D721Med (cell line): ENCODE measurements at regions not wholly inside any gene's neighbourhood (a gene's known extent, or its start where the extent isn't known, plus 50 kb on each side); places are given as distances from the start of the nearest gene placed in this dataset.
A peak's percentile ranks its signal among the peaks of the same experiment; 100 is the strongest.

Experiments
- DNase-seq: peaks from one replicate; pipeline ENCODE4 v3.0.0; 2011; ENCODE audit warnings: low spot score; ENCODE audit not compliant: insufficient read length
- FAIRE-seq: peaks from 2 replicates; lab custom pipeline; 2011; peaks lifted over from hg19 to GRCh38; lab: Jason Lieb, UNC
- CTCF ChIP-seq: IDR thresholded peaks from 2 replicates; pipeline ENCODE4 v1.5.1; 2012; ENCODE audit warnings: mild to moderate bottlenecking, control low read depth; ENCODE audit not compliant: insufficient read depth; ENCODE audit errors: missing control alignments

GRCh38 chr4:100935090-100935489 is 412.2 kb downstream of the PPP3CA start:
- peak; percentile 20 for TF ChIP-seq CTCF
- DNase-seq (no peak), FAIRE-seq (peak; percentile 86)

- FAIRE-seq (no peak), DNase-seq (no peak)
- TF ChIP-seq CTCF = no peak
Observed at GRCh38 chr4:100933628-100934027, 413.7 kb downstream of the PPP3CA start.

- no peak for TF ChIP-seq CTCF
- FAIRE-seq (no peak), DNase-seq (no peak)
Observed at GRCh38 chr4:100929758-100930157, 411.9 kb upstream of the EMCN start.

- TF ChIP-seq CTCF = no peak
- FAIRE-seq = no peak
- no peak for DNase-seq
Observed at GRCh38 chr4:100929135-100929534, 411.3 kb upstream of the EMCN start.

- FAIRE-seq (no peak), DNase-seq (no peak)
- no peak for TF ChIP-seq CTCF
Observed at GRCh38 chr4:100926039-100926717, 408.4 kb upstream of the EMCN start.

- no peak for FAIRE-seq
- TF ChIP-seq CTCF = no peak
- DNase-seq = no peak
Observed at GRCh38 chr4:100913685-100914084, 395.9 kb upstream of the EMCN start.

GRCh38 chr4:100908540-100908939 is 390.7 kb upstream of the EMCN start:
- FAIRE-seq = no peak
- no peak for TF ChIP-seq CTCF
- DNase-seq = no peak
